ENCODE measurements at regions not wholly inside any gene's neighbourhood (a gene's known extent, or its start where the extent isn't known, plus 50 kb on each side); places are given as distances from the start of the nearest gene placed in this dataset.
"Not testable (repeated sequence)": the region's sequence is repeated elsewhere in the genome, so short reads cannot be mapped to it uniquely, and the experiment has no call there.

DNA sequence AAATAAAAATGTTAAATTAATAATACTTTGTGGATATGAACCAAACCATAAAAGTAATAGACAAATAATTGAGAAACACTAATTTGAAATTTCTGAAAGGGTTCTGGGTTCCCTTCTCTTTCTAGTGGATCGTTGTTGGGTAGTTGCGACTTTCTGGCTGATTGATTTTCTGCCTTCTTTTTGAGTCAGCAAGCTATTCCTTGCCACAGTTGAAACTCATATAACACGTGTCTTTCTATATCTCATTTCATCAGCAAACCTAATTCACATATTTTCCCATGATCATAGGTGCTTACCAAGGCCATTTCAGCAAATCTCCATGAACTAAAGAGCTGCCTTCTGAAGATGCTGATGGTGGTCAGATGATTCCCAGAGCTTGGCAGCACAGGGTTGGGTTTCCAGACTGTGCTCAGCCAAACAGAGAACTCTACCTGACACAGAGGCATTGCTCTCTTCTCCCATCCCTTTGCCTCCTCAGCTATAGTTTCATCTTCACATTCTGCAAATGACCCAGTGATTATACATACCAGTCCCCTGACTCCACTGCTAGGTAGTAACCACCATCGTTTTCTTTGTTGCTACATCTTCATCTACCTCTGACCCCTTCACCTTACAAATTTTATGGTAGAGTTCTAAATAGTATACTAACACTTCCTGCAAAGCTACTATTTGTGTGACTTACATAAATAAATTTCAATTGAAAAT is 383.9 kb upstream of the DPH6 start:
- no peak for DNase-seq (ENCODE audit: low read depth in 2 of 2)

- DNase-seq (ENCODE audit: low read depth in 2 of 2): no peak
Observed at GRCh38 chr15:35931799-35932341, 385.9 kb upstream of the DPH6 start.

DNA sequence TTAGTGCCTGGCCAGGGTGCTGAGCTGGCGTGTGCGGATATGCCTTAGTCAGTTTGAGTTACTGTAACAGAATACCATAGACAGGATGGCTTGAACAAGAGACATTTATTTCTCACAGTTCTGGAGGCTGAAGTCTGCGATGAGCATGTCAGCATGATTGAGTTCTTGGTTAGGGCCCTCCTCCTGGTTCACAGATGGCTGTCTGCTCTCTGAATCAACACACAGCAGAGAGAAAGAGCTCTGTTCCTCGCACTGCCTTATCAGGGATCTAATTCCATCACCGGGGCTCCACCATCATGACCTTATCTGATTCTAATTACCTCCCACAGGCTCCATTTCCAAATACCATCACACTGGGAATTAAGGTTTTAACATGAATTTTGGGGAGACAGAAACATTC is 386.6 kb upstream of the DPH6 start:
- peak; percentile 18 to 30 for DNase-seq (ENCODE audit: low read depth in 2 of 2)

DNA sequence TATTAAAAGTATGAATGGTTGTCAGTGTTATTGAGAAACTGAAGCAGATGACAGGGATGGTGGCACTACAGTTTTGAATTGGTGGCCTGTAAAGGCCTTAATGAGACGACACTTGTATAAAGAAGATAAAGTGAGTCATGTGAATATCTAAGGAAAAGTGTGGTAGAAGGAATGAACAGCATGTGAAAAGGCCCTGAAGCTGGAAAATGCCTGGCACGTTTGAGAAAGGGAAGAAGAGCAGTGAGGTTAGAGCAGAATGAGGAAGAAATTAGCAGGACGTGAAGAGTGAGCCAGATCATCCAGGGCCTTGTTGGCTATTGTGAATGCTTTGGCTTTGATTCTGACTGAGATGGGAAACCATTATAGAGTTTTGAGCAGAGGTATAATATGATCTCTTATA is 387.6 kb upstream of the DPH6 start:
- DNase-seq (ENCODE audit: low read depth in 2 of 2): no peak

- DNase-seq (ENCODE audit: low read depth in 2 of 2): no peak
Observed at GRCh38 chr15:35934383-35935049, 388.6 kb upstream of the DPH6 start.

DNA sequence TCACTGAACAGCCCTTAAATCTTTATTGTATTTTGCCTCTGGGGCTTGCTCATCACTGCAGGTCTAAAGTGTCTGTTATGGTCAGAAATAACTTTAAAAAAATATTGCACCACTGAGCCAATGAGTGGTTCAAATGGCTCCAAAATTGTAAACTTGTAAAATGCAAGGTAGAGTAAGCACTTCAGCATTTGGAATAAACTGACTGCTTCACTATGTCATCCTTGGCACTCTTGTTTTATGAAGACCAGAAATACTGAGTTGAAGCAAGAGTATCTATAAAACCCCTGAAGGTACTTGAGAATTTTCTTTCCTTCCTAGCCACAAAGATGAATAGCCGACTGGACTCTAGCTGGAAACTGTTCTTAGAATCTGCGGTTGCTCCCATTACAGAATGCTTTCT is 390.3 kb upstream of the DPH6 start:
- DNase-seq (ENCODE audit: low read depth in 2 of 2): no peak

DNA sequence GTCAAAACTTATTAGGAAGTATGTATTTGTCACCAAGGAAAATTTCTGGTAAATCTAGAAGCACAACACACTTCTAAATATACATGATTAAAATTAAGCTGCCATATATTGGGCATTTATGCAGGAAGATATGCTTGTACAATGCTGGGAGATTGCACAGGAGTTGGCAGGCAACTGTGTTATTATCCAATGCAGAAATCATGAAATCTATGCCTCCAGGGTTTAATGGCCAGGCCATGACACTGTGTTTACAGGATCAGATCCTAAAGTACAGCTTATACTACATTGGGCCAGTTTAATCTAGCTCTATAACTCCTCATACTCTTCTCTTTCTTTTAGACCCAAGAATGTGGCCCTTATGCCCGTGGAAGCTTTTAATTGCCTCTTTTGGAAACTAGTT is 391.4 kb upstream of the DPH6 start:
- no peak for DNase-seq (ENCODE audit: low read depth in 2 of 2)

GRCh38 chr15:35944945-35945585 is 399.1 kb upstream of the DPH6 start:
- no peak for DNase-seq (ENCODE audit: low read depth in 2 of 2)

DNA sequence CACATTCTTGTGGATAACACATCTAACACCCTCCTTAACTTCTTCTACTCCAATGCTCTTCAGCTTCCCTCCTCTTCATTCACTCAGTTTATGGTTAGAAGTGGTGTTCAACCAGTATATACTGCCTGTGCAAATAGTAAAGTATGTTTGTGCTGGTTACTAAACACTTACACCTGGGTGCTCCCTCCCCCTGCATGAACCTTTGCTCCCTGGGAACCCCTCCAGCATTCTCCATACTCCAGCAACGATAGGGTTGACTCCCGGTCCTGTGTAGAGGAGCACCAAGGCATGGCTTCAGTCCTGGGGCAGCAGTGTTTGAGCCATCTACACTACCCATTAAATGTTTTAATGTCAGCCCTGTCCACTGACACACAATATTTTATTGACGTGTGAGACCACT is 407.5 kb upstream of the DPH6 start:
- DNase-seq (ENCODE audit: low read depth in 2 of 2): no peak

DNA sequence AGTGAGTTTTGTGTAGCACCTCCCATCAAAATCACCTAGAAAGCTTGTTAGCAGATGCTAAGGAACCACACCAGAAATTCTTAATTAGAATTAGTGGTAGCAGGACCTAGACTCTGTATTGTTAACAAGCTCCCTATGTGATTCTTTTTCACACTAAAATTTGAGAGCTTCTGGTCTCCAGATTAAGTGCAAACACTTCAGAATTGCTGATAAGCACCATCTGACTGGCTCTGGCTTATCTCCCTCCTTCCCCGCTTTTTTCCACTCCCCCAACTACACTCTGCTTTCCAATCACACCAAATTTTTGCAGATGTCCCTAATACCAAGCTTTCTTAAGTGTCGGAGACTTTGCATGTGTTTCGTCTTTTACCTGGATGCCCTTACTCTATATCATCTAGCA is 410.1 kb upstream of the DPH6 start:
- no peak for DNase-seq (ENCODE audit: low read depth in 2 of 2)

- DNase-seq (ENCODE audit: low read depth in 2 of 2): peak; percentile 90 to 92
Observed at GRCh38 chr15:35958021-35958420, 412.1 kb upstream of the DPH6 start.

DNA sequence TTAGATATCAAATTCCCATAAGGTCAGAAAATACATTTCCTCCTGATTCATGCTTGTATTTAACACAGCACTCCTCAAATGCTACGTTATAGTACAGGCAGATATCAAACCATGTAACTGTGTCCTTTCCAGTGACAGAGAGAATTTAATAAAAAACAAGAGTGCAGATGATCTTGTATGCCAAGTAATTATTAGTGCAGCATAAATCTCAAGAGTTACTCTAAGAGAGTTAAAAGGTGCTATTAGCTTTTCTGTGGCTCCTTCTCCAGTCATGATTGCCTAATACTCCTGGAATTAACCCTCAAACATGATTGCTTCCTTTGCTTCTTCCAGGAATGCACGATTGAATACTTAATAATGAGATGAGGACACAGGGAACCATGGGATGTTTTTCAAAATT is 413.0 kb upstream of the DPH6 start:
- DNase-seq (ENCODE audit: low read depth in 2 of 2): peak; percentile 41 to 51

DNA sequence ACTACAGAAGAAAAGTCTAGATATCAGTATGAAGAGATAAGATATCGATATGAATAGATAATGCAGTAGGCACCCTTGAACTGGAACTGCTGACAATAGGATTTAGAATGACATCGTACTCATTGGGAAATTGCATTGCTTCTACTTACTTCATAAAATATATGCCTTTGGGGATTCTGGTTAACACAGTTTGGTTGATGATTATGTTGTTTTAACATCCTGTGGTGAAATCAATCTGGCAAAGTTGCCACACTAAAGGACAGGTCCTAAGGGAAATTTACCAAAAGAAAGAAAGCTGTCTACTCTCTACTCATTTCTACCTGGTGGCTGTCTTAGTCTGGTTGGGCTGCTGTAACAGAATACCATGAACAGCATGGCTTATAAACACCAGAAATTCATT is 417.4 kb upstream of the DPH6 start:
- DNase-seq (ENCODE audit: low read depth in 2 of 2): peak; percentile 23 to 30

DNA sequence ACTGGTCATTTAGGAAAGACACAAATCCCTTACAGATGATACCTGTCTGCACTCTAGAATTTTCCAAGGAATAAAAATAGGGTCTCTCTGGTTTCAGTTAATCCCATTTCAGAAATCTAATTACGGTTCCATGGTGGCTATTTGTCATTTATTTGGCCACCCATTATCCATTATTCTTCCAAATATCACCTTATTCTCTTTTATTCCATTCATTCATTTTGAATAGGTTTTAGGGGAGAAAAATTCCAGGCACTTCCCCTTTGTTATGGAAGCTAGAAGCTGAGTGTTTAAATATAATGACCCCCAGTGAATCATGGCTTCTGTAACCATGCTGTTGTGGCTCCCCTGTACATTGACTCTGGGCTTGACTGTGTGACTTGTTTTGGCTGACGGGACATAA is 420.8 kb upstream of the DPH6 start:
- no peak for DNase-seq (ENCODE audit: low read depth in 2 of 2)

DNA sequence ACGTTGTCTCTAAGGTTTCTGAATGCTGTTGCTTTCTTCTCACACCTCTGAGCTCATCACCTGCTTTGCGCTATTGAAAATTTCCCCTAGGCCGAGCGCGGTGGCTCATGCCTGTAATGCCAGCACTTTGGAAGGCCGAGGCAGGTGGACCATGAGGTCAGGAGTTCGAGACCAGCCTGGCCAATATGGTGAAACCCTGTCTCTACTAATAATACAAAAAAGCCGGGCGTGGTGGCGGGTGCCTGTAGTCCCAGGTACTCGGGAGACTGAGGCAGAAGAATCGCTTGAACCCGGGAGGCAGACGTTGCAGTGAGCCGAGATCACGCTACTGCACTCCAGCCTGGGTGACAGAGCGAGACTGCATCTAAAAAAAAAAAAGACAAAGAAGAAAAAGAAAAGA is 422.0 kb upstream of the DPH6 start:
- DNase-seq (ENCODE audit: low read depth in 2 of 2): not testable (repeated sequence)

DNA sequence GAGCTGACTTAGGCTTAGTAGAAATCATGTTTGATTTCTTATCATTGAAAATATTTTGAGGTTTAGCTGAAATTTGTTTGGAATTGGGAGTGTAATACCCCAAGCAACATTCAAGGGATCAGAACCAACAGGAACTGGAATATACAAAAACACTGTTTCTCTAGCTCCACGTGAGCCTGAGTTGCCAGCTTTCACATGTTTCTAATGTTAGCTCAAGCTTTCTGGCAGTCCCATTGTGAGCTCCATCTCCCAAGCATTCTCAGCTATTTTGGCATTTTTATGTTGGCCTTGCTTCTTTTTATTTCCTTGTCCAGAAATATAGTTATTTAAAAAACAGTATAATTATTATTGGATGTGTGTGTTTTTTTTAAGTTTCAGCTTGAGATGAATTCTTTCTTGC is 427.1 kb upstream of the DPH6 start:
- DNase-seq (ENCODE audit: low read depth in 2 of 2): no peak

DNA sequence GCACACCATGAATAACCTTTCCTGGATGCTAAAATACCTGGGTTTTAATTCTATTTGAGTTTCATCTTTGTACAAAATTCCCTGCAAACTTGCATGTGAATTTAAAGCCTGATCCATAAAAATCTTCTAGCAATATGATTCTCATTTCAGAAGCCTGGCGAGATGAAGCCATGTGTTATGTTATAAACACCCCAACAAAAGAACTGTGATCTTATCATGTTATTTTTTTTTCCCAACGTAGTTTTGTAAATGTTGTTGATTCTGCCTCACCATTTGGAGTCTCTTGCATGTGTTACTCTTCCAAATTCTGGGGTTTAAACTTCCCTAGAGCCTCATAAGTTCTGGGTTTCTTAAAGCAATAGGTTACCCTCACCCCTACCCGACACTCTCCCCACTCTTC is 428.1 kb upstream of the DPH6 start:
- no peak for DNase-seq (ENCODE audit: low read depth in 2 of 2)

GRCh38 chr15:35975941-35976340 is 430.0 kb upstream of the DPH6 start:
- no peak for DNase-seq (ENCODE audit: low read depth in 2 of 2)

GRCh38 chr15:35979608-35980007 is 433.6 kb upstream of the DPH6 start:
- no peak for DNase-seq (ENCODE audit: low read depth in 2 of 2)

GRCh38 chr15:35980719-35981118 is 434.8 kb upstream of the DPH6 start:
- peak; percentile 29 to 41 for DNase-seq (ENCODE audit: low read depth in 2 of 2)

DNA sequence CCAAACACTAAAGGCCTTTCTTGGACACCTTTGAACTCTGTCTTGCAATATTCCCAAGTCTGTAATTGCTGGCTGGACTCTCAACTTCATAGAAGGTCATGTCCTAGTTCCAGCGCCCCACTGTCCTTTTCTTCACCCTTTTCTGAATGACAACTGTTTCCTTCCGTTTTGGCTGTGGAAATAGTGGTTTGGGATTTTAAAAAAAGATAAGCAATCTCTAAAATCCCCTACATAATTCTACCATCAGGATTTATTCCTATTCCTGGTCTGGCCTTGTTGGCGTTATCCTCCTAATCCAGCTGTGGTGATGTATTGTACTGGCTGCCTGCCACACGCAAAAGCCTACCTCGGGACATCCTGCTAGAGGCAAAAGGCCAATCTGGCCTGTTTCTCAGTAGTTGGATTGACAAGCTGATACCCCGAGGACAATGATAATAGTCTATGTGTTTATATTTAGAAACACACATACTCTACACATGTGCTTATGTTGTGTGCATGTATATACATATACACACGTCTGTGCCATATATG is 440.3 kb upstream of the DPH6 start:
- DNase-seq (ENCODE audit: low read depth in 2 of 2): no peak

GRCh38 chr15:35987056-35987455 is 441.1 kb upstream of the DPH6 start:
- no peak for DNase-seq (ENCODE audit: low read depth in 2 of 2)

GRCh38 chr15:35991386-35991785 is 445.4 kb upstream of the DPH6 start:
- DNase-seq (ENCODE audit: low read depth in 2 of 2): no peak

Measured in fibroblast of skin of left quadriceps (primary cell).